Ovary (tissue), 3 donors: ENCODE measurements at regions not wholly inside any gene's neighbourhood (a gene's known extent, or its start where the extent isn't known, plus 50 kb on each side); places are given as distances from the start of the nearest gene placed in this dataset.

Experiments
- CTCF ChIP-seq, 3 donors: fragments of 450-650 bp in 2 of 3; fragments of 200-600 bp in 1 of 3; IDR thresholded peaks; one replicate each; pipeline versions ENCODE4 v1.5.1 to v1.8.0; 2016 to 2022; ENCODE audit warnings: antibody characterized with exemption in 3 of 3, mild to moderate bottlenecking in 1 of 3
- EP300 ChIP-seq: sonication (generic); formaldehyde crosslinking; IDR thresholded peaks from one replicate; pipeline ENCODE4 v1.6.1; 2017; ENCODE audit warnings: antibody characterized with exemption
- POLR2A ChIP-seq: fragments of 450-650 bp; IDR thresholded peaks from one replicate; pipeline ENCODE4 v1.6.1; 2017; ENCODE audit warnings: antibody characterized with exemption, mild to moderate bottlenecking, moderate library complexity
- donor health status: DM: no; HTN: no; CAD: no.

DNA sequence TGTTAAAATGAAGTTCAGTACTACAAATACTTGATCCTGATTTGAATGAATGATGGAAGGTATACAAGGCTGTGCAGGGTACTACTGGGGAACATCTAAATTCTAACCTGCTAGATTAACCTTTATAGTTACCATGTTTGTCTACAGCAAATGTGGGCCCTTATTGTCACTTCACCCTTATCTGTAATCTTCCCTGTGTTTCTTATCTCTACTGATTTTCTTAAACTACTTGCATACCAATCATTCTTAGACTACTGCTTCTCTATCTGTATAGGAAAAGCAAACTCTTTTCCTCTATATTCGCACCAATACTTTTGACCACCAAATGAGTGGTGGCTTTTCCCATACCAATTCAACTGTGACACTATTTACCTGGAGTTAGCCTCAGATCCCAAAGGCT, 210.7 kb downstream of the HINT1 start:
- no peak for TF ChIP-seq POLR2A
- TF ChIP-seq CTCF (IDR thresholded peaks at IDR 0.05): no peak
- no peak for TF ChIP-seq EP300
